ENCODE measurements at regions not wholly inside any gene's neighbourhood (a gene's known extent, or its start where the extent isn't known, plus 50 kb on each side); places are given as distances from the start of the nearest gene placed in this dataset.
A peak's percentile ranks its signal among the peaks of the same experiment; 100 is the strongest.

DNA sequence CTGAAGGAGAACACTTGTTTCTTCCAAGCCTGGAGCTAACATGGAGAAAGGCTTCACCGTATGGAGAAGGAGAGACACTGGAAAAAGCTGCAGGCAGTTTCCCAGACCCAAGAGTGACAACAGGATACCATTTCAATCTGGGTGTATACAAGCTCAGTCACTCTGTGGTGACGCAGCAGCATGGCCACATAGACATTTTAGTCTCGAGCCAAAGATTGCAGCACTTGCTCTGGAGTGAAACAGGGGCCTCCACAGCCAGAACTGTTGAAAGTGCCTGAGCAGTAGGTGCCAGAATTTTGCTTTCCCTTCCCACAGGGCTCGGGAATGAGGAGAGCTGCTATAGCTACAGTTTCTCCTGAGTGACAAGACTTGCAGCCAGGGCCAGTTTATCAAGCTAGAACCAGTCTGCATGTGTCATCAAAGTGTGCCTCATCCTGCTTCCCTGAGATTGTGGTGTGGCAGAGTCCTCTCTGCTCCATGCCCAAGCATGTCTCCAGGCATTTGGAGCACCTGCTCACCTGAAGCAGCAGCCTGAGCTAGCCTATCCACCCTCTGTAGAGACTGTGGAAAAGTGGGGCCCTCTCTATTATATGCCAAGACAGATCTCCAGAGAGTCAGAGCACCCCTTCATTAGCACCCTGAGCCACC is 234.6 kb upstream of the CDH19 start:
- Histone ChIP-seq H3K4me2 (no peak overlapping the region), H3K9me3 (ENCODE audit: low read depth) (no peaks in the 10 kb centered on the region), H3K36me3 (no peaks in the 10 kb centered on the region), H3K79me2 (ENCODE audit: low read depth) (no peaks in the 10 kb centered on the region), H3K4me1 (no peaks in the 10 kb centered on the region), H3K9ac (no peak overlapping the region), H3K4me3 (no peak overlapping the region), H3F3A (ENCODE audit: low read depth) (no peaks in the 10 kb centered on the region), H4K20me1 (ENCODE audit: low read depth) (no peaks in the 10 kb centered on the region), H2AFZ (replicated peaks) (peak overlapping the region; percentile 26), H3K27ac (no peak overlapping the region), H3K27me3 (no peaks in the 10 kb centered on the region)
- no peak overlapping the region for H3K4me3 Mint-ChIP-seq
- no peaks in the 10 kb centered on the region for H3K36me3 Mint-ChIP-seq
- peaks cover 3% of the 10 kb centered on the region for H3K9me3 Mint-ChIP-seq
- no peaks in the 10 kb centered on the region for H3K27me3 Mint-ChIP-seq (ENCODE audit: insufficient read depth, low read depth)
- H3K27ac Mint-ChIP-seq, result no peak overlapping the region
- no peaks in the 10 kb centered on the region for H3K4me1 Mint-ChIP-seq
- TF ChIP-seq EZH2phosphoT487 (IDR thresholded peaks at IDR 0.05), result no peak
- TF ChIP-seq EZH2 (IDR thresholded peaks at IDR 0.05), result no peak
- TF ChIP-seq, protein P1, sequence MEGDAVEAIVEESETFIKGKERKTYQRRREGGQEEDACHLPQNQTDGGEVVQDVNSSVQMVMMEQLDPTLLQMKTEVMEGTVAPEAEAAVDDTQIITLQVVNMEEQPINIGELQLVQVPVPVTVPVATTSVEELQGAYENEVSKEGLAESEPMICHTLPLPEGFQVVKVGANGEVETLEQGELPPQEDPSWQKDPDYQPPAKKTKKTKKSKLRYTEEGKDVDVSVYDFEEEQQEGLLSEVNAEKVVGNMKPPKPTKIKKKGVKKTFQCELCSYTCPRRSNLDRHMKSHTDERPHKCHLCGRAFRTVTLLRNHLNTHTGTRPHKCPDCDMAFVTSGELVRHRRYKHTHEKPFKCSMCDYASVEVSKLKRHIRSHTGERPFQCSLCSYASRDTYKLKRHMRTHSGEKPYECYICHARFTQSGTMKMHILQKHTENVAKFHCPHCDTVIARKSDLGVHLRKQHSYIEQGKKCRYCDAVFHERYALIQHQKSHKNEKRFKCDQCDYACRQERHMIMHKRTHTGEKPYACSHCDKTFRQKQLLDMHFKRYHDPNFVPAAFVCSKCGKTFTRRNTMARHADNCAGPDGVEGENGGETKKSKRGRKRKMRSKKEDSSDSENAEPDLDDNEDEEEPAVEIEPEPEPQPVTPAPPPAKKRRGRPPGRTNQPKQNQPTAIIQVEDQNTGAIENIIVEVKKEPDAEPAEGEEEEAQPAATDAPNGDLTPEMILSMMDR (IDR thresholded peaks at IDR 0.05), result no peak
- DNase-seq (ENCODE audit: low spot score), result no peak

DNA sequence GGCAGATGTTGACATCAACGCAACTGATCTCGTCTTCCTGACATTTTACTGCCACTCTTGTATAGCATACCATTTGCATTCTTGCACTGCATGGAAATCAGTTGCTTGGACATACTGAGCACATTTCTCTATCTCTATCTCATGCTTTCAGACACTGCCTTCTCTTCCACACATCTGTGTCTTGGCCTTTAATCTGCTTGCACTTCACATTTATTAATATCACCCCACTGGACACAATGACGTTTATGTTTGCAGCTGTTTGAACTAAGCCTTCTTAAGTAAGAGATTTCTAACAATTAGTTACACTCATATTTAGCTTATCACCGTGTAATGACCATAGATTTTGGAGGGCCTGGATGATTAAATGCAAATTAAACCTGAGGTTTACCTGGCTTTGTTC is 229.8 kb upstream of the CDH19 start:
- H2AFZ ChIP-seq (replicated peaks), result no peak overlapping the region
- no peak overlapping the region for H3K27ac ChIP-seq
- Mint-ChIP-seq H3K9me3 (no peaks in the 10 kb centered on the region), H3K27me3 (ENCODE audit: insufficient read depth, low read depth) (no peaks in the 10 kb centered on the region), H3K4me1 (no peaks in the 10 kb centered on the region), H3K27ac (no peak overlapping the region), H3K4me3 (no peak overlapping the region), H3K36me3 (no peaks in the 10 kb centered on the region)
- no peak overlapping the region for H3K4me3 ChIP-seq
- TF ChIP-seq, protein P1 (IDR thresholded peaks at IDR 0.05), result no peak
- TF ChIP-seq EZH2phosphoT487 (IDR thresholded peaks at IDR 0.05), result no peak
- TF ChIP-seq EZH2 (IDR thresholded peaks at IDR 0.05), result no peak
- no peak for DNase-seq (ENCODE audit: low spot score)
- H3K9ac ChIP-seq, result no peak overlapping the region
- H3K79me2 ChIP-seq (ENCODE audit: low read depth), result no peaks in the 10 kb centered on the region
- no peaks in the 10 kb centered on the region for H4K20me1 ChIP-seq (ENCODE audit: low read depth)
- no peaks in the 10 kb centered on the region for H3K36me3 ChIP-seq
- no peaks in the 10 kb centered on the region for H3F3A ChIP-seq (ENCODE audit: low read depth)
- no peaks in the 10 kb centered on the region for H3K4me1 ChIP-seq
- no peaks in the 10 kb centered on the region for H3K27me3 ChIP-seq
- no peaks in the 10 kb centered on the region for H3K9me3 ChIP-seq (ENCODE audit: low read depth)
- no peak overlapping the region for H3K4me2 ChIP-seq

- Histone ChIP-seq H3K9ac (no peak overlapping the region), H3K9me3 (ENCODE audit: low read depth) (no peaks in the 10 kb centered on the region), H4K20me1 (ENCODE audit: low read depth) (no peaks in the 10 kb centered on the region), H3K4me2 (no peak overlapping the region), H3K36me3 (no peaks in the 10 kb centered on the region), H3K79me2 (ENCODE audit: low read depth) (no peaks in the 10 kb centered on the region), H3K4me1 (no peaks in the 10 kb centered on the region), H2AFZ (replicated peaks) (no peak overlapping the region), H3F3A (ENCODE audit: low read depth) (no peaks in the 10 kb centered on the region), H3K27ac (no peak overlapping the region), H3K27me3 (no peaks in the 10 kb centered on the region), H3K4me3 (no peak overlapping the region)
- H3K36me3 Mint-ChIP-seq, result no peaks in the 10 kb centered on the region
- no peak overlapping the region for H3K27ac Mint-ChIP-seq
- no peak overlapping the region for H3K4me3 Mint-ChIP-seq
- TF ChIP-seq EZH2 (IDR thresholded peaks at IDR 0.05), result no peak
- TF ChIP-seq, protein P1 (IDR thresholded peaks at IDR 0.05), result no peak
- TF ChIP-seq EZH2phosphoT487 (IDR thresholded peaks at IDR 0.05), result no peak
- H3K9me3 Mint-ChIP-seq, result peaks cover 2% of the 10 kb centered on the region
- no peaks in the 10 kb centered on the region for H3K4me1 Mint-ChIP-seq
- no peak for DNase-seq (ENCODE audit: low spot score)
- no peaks in the 10 kb centered on the region for H3K27me3 Mint-ChIP-seq (ENCODE audit: insufficient read depth, low read depth)
Measured at GRCh38 chr18:66826211-66826610, 222.3 kb upstream of the CDH19 start.
